CD4-positive, alpha-beta T cell treated with Interleukin-21 for 1 hour (primary cell): ENCODE measurements at regions not wholly inside any gene's neighbourhood (a gene's known extent, or its start where the extent isn't known, plus 50 kb on each side); places are given as distances from the start of the nearest gene placed in this dataset.
"Not testable (repeated sequence)": the region's sequence is repeated elsewhere in the genome, so short reads cannot be mapped to it uniquely, and the experiment has no call there.

Experiments
- DNase-seq: peaks from one replicate; pipeline ENCODE4 v3.0.0-alpha.2; 2020

- peak; percentile 69 for DNase-seq
These were observed 69.4 kb upstream of the EVL start for GRCh38 chr14:99995700-99996356.

- DNase-seq: no peak
These were observed 68.2 kb upstream of the EVL start for GRCh38 chr14:99996951-99997571.

DNA sequence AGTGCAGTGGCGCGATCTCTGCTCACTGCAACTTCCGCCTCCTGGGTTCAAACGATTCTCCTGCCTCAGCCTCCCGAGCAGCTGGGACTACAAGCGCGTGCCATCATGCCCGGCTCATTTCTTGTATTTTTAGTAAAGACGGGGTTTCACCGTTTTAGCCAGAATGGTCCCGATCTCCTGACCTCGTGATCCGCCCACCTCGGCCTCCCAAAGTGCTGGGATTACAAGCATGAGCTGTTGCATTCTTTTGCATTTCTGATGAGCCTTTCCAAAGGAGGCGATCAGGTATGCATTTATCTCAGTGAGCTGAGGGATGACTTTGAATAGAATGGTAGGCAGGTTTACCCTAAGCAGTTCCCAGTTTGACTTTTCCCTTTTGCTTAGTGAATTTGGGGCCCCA lies 64.8 kb upstream of the EVL start:
- DNase-seq: not testable (repeated sequence)

GRCh38 chr14:100004392-100004791 lies 60.8 kb upstream of the EVL start:
- no peak for DNase-seq

- no peak for DNase-seq
These were observed 58.0 kb upstream of the EVL start for GRCh38 chr14:100007254-100007653.

DNA sequence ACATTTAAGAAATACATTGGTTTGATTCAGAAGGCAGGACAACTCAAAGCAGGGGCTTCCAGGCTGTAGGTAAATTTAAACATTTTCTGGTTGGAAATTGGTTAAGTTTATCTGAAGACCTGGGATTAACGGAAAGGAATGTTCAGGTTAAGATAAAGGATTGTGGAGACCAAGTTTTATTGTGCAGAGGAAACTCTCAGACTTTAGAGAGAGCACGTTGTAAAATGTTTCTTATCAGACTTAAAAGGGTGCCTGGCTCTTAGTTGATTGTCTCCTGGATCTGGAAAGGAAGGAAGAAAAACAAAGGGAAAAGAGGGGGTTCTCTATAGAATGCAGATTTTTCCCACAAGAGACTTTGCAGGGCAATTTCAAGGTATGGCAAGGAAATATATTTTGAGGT lies 55.4 kb upstream of the EVL start:
- not testable (repeated sequence) for DNase-seq

DNA sequence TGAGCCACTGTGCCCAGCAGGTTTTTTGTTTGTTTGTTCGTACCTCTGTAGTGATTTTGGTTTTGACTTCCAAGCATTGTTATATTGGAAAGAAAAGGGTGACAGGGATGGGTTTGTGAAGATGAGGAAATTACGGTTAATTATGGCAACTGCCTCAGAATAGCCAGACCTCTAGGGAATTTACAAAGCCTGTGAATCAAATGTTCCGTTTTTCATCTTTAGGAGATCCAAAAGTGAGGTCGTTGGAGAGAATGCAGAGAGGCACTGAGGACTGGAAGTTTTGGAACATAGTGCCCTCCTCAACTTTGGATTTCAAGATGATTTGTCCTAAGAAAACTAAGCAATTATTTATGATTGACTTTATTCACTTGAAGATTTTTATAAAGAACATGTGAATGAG lies 54.5 kb upstream of the EVL start:
- DNase-seq: no peak

DNA sequence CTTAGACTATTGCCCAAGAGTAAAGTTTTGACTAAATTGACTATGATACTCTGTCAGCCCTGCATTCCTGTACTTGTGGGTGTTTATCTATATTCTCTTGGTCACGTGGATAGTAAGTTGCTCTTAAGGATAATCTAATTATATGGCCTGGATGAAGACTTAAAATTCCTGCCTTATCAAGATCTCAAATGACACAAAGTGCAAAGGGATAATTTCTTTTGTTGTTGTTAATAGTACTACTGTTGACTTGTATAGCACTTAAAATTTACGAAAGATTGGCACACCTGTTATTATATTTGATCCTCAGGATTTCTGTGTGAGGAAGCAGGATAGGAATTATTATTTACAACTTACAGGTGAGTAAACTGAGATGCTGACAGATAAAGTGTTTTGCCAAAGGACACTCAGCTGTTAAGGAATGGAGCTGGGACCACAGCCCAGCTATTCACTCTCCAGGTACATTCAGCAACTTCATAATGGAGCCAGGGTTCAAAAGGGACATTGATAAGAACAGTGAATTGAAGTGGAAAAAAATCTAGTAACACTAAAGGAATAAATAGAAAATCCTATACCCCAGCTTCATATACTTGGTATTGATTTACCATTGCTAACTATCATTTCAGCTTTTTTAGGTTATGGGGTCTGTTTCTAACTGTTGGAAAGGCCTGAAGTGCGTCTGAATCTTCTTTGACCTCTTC lies 53.4 kb upstream of the EVL start:
- no peak for DNase-seq

DNA sequence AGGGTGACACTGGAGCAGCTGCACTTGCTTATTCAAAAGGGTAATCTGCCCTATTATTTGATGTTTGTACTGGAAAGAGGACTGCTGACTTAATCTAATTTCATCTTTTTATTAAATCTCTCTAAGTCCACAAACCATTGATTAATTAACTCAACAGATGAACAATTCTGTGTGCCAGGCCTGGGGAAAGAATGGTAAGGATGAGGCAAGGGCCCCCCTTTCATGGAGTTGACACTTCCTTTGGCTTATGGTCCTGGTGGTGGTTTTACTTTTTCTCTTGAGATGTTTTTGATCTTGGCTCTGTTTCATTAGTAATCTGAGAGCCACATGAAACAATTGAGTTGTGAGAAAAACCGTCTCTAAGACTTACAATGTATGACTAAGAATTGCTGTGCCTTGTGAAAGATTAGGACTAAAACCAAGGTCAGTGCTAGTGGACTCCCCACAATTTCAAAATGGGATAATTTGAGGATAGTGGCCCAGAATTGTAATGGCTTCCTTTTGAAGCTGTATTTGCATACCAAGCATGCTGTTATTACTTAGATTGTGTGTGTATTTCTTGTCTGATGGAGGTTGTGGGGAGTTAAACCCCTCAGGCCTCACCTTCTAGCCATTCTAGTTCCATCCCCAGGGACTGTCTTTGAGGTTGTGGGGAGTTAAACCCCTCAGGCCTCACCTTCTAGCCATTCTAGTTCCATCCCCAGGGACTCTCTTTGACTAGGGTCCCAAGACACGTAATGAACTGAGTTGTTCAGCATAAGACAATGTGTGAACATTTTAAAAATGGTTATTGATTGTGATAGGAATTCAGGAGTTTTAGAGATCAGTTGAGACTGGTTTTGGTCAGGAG lies 52.5 kb upstream of the EVL start:
- DNase-seq: no peak

DNA sequence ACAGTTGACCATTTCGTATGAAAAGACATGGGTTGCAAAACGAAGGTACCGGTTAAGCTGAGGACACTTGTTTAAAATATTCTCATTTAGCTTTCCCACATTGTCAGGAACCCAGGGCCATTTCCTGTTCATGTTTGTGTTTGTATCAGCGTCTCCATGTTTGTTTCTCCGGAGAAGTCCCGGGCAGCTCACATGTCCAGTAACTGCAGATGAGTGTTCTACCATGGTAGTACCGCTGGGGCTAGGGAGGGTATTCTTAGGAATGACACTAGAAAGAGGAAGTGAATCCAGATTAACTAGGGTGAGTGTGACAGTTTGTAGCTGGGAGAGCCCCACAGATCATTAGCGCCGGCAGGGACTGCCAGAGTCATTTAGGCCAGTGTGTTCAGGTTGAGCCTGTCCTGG lies 50.0 kb upstream of the EVL start:
- DNase-seq: no peak
